Glomerular endothelial cell (primary cell): ENCODE measurements at regions not wholly inside any gene's neighbourhood (a gene's known extent, or its start where the extent isn't known, plus 50 kb on each side); places are given as distances from the start of the nearest gene placed in this dataset.
"Not testable (repeated sequence)": the region's sequence is repeated elsewhere in the genome, so short reads cannot be mapped to it uniquely, and the experiment has no call there.

Experiments
- DNase-seq: peaks from one replicate; pipeline ENCODE4 v3.0.0-alpha.2; 2011; ENCODE audit warnings: low read depth, low spot score; ENCODE audit errors: extremely low read depth

GRCh38 chr6:163709255-163709654 is 294.7 kb downstream of the QKI start:
- no peak for DNase-seq

GRCh38 chr6:163708466-163708865 is 293.9 kb downstream of the QKI start:
- no peak for DNase-seq

GRCh38 chr6:163707387-163708355 is 293.2 kb downstream of the QKI start:
- no peak for DNase-seq

DNA sequence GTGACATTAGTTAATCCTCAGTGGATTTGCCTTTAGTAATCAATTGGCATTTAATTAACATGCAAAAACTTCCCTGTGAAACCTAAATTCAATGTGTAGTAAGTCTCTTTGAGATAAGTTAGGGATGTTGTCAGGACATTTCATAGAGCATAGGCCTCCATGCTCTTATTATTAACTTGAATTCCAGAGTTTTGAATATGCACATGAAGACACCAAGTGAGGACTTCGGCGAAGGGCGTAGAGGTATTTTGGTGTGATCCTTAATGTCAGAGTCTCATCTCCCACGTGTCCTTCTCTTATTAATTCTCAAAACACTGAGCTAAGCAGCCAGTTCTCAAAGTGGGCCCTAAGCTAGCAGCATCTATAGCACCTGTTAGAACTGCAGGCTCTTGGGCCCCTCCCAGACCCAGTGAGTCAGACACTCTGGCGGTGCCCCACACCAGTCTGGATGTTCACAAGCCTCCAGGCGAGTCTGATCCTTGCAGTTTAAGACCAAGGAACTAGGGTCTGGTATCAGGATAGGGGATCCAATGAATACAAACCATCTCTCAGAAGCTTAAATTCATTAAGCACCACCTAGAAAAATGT is 292.1 kb downstream of the QKI start:
- no peak for DNase-seq

- DNase-seq = no peak
Measured at GRCh38 chr6:163705923-163706322, 291.4 kb downstream of the QKI start.

- DNase-seq = no peak
Measured at GRCh38 chr6:163702736-163703135, 288.2 kb downstream of the QKI start.

- DNase-seq = no peak
Measured at GRCh38 chr6:163701762-163702161, 287.2 kb downstream of the QKI start.

DNA sequence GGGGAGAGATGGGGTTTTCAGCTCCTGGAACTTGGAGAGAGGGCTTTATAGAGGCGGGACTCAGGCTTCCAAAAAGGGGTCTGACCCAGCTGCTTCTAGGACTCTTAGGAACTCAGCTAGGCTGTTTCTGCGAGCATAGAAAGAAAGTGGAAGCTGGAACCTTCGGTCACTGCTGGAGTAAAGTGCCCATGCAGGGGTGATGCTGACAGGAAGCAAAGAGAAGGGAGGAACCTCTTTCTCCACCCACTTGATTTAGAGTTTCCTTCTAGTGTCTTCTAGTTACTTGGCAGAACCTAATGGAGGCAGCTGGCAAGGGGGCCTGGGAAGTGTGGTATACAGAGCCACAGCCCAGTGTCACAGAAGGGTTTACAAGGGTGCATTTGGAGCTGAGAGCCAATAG is 283.6 kb downstream of the QKI start:
- DNase-seq = no peak

DNA sequence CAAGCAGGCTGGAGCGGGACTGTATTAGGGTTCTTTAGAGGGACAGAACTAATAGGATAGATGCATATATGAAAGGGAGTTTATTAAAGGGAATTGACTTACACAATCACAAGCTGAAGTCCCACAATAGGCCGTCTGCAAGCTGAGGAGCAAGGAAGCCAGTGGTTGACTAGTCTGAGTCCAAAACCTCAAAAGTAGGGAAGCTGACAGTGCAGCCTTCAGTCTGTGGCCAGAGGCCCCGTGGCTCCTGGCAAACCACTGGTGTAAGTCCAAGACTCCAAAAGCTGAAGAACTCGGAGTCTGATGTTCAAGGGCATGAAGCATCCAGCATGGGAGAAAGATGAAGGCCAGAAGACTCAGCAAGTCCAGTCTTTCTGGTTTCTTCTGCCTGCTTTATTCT is 281.8 kb downstream of the QKI start:
- DNase-seq = not testable (repeated sequence)

DNA sequence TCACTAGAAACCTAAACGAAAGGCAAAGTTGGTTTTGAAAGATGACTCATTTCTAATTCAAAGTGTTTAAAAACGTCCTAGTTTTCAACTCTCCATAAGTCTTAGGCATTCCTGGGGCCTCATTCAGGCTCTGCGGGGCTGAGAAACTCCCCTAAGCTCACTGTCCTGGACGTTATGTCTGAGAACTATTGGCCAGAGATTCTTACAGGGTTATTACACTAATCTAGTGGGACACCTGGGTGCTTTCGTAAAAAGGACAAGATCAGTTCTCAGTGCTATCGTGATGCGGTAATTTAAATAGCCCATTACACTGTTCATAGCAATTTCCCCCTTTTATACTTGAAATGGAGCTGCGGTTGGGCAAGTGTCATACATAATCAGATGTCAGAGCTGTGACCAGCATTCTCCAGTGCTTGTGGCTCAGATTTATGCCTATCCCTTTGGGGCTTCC is 280.9 kb downstream of the QKI start:
- DNase-seq = no peak

- no peak for DNase-seq
Measured at GRCh38 chr6:163694988-163695398, 280.5 kb downstream of the QKI start.

DNA sequence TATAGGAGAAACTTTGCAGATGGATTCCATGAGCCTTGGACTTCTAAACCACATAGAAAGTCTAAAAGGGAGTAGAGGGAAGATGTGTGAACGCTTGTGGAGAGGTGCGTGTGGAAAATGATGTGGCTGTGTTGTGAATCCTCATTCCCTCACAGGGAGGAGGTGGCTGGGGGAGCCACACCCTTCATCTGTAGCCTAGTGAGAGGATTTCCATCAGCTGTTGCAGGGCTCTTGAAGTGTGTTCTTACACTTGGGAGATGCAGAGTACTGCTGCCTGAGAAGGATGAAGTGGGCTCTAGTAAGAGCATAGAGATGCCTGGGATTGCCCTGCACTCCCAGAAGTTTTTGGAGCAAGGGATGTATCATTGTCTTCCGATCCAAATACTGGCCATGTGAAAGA is 279.6 kb downstream of the QKI start:
- DNase-seq = no peak

DNA sequence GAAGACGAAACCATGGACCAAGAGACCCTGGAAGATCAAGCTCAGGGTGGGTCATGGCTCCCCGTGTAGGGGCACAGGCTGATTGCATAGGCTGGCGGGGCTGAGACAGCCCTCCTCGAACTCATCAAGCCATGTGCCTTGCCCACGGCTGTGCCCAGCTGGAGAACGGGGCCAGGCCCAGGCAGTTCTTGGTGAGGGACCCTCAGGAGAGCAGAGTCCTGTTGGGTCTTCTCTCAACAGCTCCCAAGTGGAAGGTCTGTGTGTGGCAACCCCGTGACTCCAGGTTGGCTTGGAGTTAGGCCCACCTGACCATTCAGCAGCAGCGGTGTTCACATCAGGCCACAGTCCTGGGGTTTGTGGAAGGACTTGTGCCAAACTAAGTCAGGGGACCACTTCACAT is 276.5 kb downstream of the QKI start:
- no peak for DNase-seq

DNA sequence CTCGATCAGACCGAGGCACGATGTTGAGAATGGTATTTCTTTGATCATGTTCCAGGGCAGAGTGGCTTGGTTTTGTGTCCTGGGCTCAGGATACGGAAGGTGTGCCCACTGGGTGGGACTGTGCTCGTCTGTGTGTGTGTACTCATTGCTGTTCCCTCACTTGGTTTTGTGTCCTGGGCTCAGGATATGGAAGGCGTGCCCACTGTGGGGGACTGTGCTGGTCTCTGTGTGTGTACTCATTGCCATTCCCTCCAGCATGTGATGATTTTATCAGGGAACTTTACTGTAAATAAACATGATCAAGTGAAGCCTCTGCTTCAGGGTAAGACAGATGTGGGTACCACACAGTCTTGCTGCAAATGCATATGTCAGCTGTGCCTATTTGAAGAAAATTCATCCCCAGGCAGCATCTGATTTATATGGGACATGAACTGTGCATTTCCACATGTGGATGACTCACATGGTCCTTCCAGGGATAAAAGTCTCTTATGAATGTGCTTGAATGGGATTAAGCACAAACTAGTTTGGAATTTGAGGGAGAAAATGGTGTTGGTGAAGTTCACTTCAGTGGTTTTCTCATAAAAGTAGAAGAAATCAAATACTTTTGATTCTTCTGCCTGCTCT is 274.3 kb downstream of the QKI start:
- DNase-seq = no peak

DNA sequence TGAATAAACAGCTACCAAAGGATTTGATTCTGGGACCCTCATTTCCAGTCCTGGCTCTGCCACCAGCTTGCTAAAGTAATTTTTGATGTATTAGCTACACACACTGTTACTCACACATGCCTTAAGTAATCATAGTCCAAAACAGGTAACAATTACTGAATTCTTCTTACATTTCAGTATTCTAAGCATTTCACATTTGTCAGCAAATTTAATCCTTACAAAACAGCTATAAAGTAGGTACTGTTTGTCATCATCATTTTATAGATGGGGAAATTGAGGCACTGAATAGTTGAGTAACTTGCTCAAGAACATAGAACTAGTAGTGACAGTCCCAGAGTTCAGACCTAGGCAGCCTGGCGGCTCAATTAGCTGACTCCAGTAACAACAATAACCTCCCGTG is 272.6 kb downstream of the QKI start:
- DNase-seq = no peak

DNA sequence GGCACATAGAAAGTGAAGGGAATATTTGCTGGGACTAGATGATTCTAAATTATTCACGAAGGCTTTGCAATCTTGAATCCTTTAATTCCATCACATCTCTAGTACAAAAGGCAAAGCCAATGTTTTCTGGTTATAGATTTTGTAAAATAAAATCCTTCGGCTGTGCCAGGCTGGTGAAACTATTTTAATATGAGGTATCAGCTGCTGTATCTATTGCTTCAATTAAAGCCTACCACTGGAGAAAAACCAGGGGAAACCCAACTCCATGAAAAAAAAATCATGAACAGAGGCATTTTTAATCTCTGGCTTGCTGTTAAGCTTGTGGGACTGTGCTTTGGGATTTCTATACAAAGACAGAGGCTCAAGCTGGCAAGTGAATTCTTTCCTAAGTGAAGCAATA is 271.8 kb downstream of the QKI start:
- DNase-seq = no peak

DNA sequence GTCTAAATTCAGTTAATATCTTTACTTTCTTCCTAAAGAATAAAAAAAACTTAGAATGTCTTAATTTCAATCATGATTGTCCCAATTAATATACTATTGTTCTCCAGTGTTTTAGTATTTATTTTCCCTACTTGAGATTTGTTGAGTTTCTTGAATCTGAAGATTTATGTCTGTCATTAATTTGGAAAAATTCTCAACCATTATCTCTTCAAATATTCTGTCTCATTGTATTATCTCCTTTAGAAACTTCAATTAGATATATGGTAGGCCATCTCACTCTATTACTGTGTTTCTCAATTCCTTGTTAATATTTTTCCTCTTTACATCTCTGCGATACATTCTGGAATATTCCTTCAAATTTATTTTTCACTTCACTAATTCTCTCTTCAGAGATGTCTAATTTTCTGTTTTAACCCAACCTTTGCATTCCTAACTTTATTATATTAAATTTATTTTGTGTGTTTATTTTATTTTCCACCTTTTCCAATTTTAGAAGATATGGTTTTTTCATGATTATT is 268.6 kb downstream of the QKI start:
- no peak for DNase-seq

GRCh38 chr6:163679753-163680152 is 265.2 kb downstream of the QKI start:
- DNase-seq = no peak

- DNase-seq = no peak
Measured at GRCh38 chr6:163679012-163679660, 264.6 kb downstream of the QKI start.

- DNase-seq = no peak
Measured at GRCh38 chr6:163675611-163676010, 261.1 kb downstream of the QKI start.

GRCh38 chr6:163672710-163673109 is 258.2 kb downstream of the QKI start:
- no peak for DNase-seq
